GM23248 (cell line): ENCODE measurements at regions not wholly inside any gene's neighbourhood (a gene's known extent, or its start where the extent isn't known, plus 50 kb on each side); places are given as distances from the start of the nearest gene placed in this dataset.

ENCODE experiments used
- DNase-seq: peaks from one replicate; pipeline ENCODE4 v3.0.0-alpha.2; 2015
- H2AFZ ChIP-seq: fragments of 200-600 bp; sonication (generic); 2 replicates; pipeline ENCODE4 v1.6.1; 2016; ENCODE audit warnings: antibody characterized with exemption
- H3F3A ChIP-seq: fragments of 200-600 bp; sonication (generic); 2 replicates; pipeline ENCODE4 v1.6.1; 2016; ENCODE audit warnings: mild to moderate bottlenecking, antibody characterized with exemption, mixed run types; ENCODE audit not compliant: insufficient read depth
- H3K27ac ChIP-seq: fragments of 200-600 bp; sonication (generic); 2 replicates; pipeline ENCODE4 v1.5.1; 2016; ENCODE audit warnings: mild to moderate bottlenecking
- H3K27me3 ChIP-seq: fragments of 200-600 bp; sonication (generic); replicated peaks from 2 replicates; pipeline ENCODE4 v1.6.1; 2016; ENCODE audit warnings: mild to moderate bottlenecking; ENCODE audit not compliant: insufficient read depth
- H3K36me3 ChIP-seq: fragments of 200-600 bp; sonication (generic); 2 replicates; pipeline ENCODE4 v1.6.1; 2016; ENCODE audit warnings: low read depth, mild to moderate bottlenecking
- H3K4me1 ChIP-seq: fragments of 200-600 bp; sonication (generic); 2 replicates; pipeline ENCODE4 v1.6.1; 2016; ENCODE audit warnings: mild to moderate bottlenecking; ENCODE audit not compliant: insufficient read depth
- H3K4me2 ChIP-seq: fragments of 200-600 bp; sonication (generic); one replicate; pipeline ENCODE4 v1.6.1; 2016; ENCODE audit warnings: mild to moderate bottlenecking; ENCODE audit not compliant: unreplicated experiment
- H3K4me3 ChIP-seq: fragments of 200-600 bp; sonication (generic); 2 replicates; pipeline ENCODE4 v1.5.1; 2016; ENCODE audit warnings: mild to moderate bottlenecking
- H3K79me2 ChIP-seq: fragments of 200-600 bp; sonication (generic); 2 replicates; pipeline ENCODE4 v1.6.1; 2016; ENCODE audit warnings: mild to moderate bottlenecking; ENCODE audit not compliant: insufficient read depth
- H3K9ac ChIP-seq: fragments of 200-600 bp; sonication (generic); 2 replicates; pipeline ENCODE4 v1.6.1; 2016; ENCODE audit warnings: mild to moderate bottlenecking
- H3K9me2 ChIP-seq: fragments of 200-600 bp; sonication (generic); 2 replicates; pipeline ENCODE4 v1.6.1; 2016; ENCODE audit warnings: mixed run types, mild to moderate bottlenecking, moderate library complexity; ENCODE audit not compliant: insufficient read depth
- H3K9me3 ChIP-seq: fragments of 200-600 bp; sonication (generic); one replicate; pipeline ENCODE4 v1.6.1; 2017; ENCODE audit warnings: low read depth
- H4K20me1 ChIP-seq: fragments of 200-600 bp; sonication (generic); 2 replicates; pipeline ENCODE4 v1.6.0; 2016; ENCODE audit not compliant: insufficient read depth
- EZH2 ChIP-seq: fragments of 200-600 bp; sonication (generic); IDR thresholded peaks from 2 replicates; pipeline ENCODE4 v1.6.1; 2018; ENCODE audit warnings: antibody characterized with exemption, mild to moderate bottlenecking; ENCODE audit not compliant: insufficient read depth, poor library complexity, severe bottlenecking
- EZH2phosphoT487 ChIP-seq: fragments of 200-600 bp; sonication (generic); IDR thresholded peaks from 2 replicates; pipeline ENCODE4 v1.6.1; 2018; ENCODE audit warnings: antibody characterized with exemption, moderate library complexity, mild to moderate bottlenecking, low read depth; ENCODE audit not compliant: insufficient read depth
- whole genome bisulfite sequencing, 2 experiments: methylation state at CpG; one replicate each; pipeline ENCODE4 v1.1.6; 2015 to 2017; ENCODE audit warnings: low lambda C conversion rate in 2 of 2, low coverage in 1 of 2; ENCODE audit errors: missing lambda C conversion rate in 2 of 2; 5-methylcytosine and 5-hydroxymethylcytosine counted together
- in situ Hi-C: fragments of 300-500 bp; cut with MboI; formaldehyde crosslinking; loops from 2 replicates; pipeline ENCODE4 v1.15.0; 2020

GRCh38 chr6:113607821-113608545 lies 249.2 kb upstream of the MARCKS start:
- Histone ChIP-seq H3K4me3 (no peak overlapping the region), H3K36me3 (no peaks in the 10 kb centered on the region), H3K4me1 (no peaks in the 10 kb centered on the region), H3K79me2 (no peaks in the 10 kb centered on the region), H3K4me2 (no peak overlapping the region), H4K20me1 (no peaks in the 10 kb centered on the region), H3K9me3 (no peaks in the 10 kb centered on the region), H2AFZ (no peak overlapping the region), H3F3A (no peaks in the 10 kb centered on the region), H3K27ac (no peak overlapping the region), H3K9ac (no peak overlapping the region), H3K9me2 (no peaks in the 10 kb centered on the region), H3K27me3 (no peaks in the 10 kb centered on the region)
- TF ChIP-seq EZH2: no peak
- TF ChIP-seq EZH2phosphoT487: no peak
- 49 to 56% methylated on average over 2 of the region's 2 CpGs for WGBS, 2 experiments
- no peak for DNase-seq
- in situ Hi-C loops: no loop called here

- Histone ChIP-seq H3K27ac (no peak overlapping the region), H4K20me1 (no peaks in the 10 kb centered on the region), H3K9me3 (no peaks in the 10 kb centered on the region), H3K9ac (no peak overlapping the region), H3K9me2 (no peaks in the 10 kb centered on the region), H3K79me2 (no peaks in the 10 kb centered on the region), H3K36me3 (no peaks in the 10 kb centered on the region), H3K4me1 (no peaks in the 10 kb centered on the region), H3K4me2 (no peak overlapping the region), H3F3A (no peaks in the 10 kb centered on the region), H3K4me3 (no peak overlapping the region), H3K27me3 (no peaks in the 10 kb centered on the region), H2AFZ (no peak overlapping the region)
- TF ChIP-seq EZH2phosphoT487 (no peak), EZH2 (no peak)
- in situ Hi-C loops: no loop called here
- 94 to 95% methylated on average over 4 of the region's 4 CpGs for WGBS, 2 experiments
- no peak for DNase-seq
Observed at GRCh38 chr6:113610377-113610988, 246.7 kb upstream of the MARCKS start.

- TF ChIP-seq EZH2 (no peak), EZH2phosphoT487 (no peak)
- H3F3A ChIP-seq: no peaks in the 10 kb centered on the region
- H3K9me2 ChIP-seq: no peaks in the 10 kb centered on the region
- H4K20me1 ChIP-seq: no peaks in the 10 kb centered on the region
- 74 to 78% methylated on average over 5 of the region's 5 CpGs for WGBS, 2 experiments
- no peak overlapping the region for H3K27ac ChIP-seq
- no peaks in the 10 kb centered on the region for H3K4me1 ChIP-seq
- in situ Hi-C loops: no loop called here
- no peaks in the 10 kb centered on the region for H3K27me3 ChIP-seq
- H3K36me3 ChIP-seq: no peaks in the 10 kb centered on the region
- H3K4me2 ChIP-seq: no peak overlapping the region
- no peaks in the 10 kb centered on the region for H3K79me2 ChIP-seq
- no peak overlapping the region for H3K4me3 ChIP-seq
- DNase-seq: no peak
- H2AFZ ChIP-seq: no peak overlapping the region
- H3K9ac ChIP-seq: no peak overlapping the region
- no peaks in the 10 kb centered on the region for H3K9me3 ChIP-seq
Observed at GRCh38 chr6:113616701-113617274, 240.4 kb upstream of the MARCKS start.

- Histone ChIP-seq H3K4me3 (no peak overlapping the region), H3K9me2 (no peaks in the 10 kb centered on the region), H3K4me2 (no peak overlapping the region), H3K9me3 (no peaks in the 10 kb centered on the region), H3K27ac (no peak overlapping the region), H3K9ac (no peak overlapping the region), H3K36me3 (no peaks in the 10 kb centered on the region), H2AFZ (no peak overlapping the region), H3K27me3 (no peaks in the 10 kb centered on the region), H3K4me1 (no peaks in the 10 kb centered on the region), H3K79me2 (no peaks in the 10 kb centered on the region), H3F3A (no peaks in the 10 kb centered on the region), H4K20me1 (no peaks in the 10 kb centered on the region)
- no peak for TF ChIP-seq EZH2
- TF ChIP-seq EZH2phosphoT487: no peak
- 72 to 74% methylated on average over 4 of the region's 4 CpGs for WGBS, 2 experiments
- DNase-seq: no peak
- in situ Hi-C loops: no loop called here
Observed at GRCh38 chr6:113619077-113619476, 238.1 kb upstream of the MARCKS start.
